Omental fat pad (tissue), 3 donors: ENCODE measurements at regions not wholly inside any gene's neighbourhood (a gene's known extent, or its start where the extent isn't known, plus 50 kb on each side); places are given as distances from the start of the nearest gene placed in this dataset.
"Not testable (repeated sequence)": the region's sequence is repeated elsewhere in the genome, so short reads cannot be mapped to it uniquely, and the experiment has no call there.

Source experiments
- ATAC-seq: fragments of 150-250 bp; one replicate; pipeline ENCODE4 v1.9.1; 2016; ENCODE audit warnings: mild to moderate bottlenecking, moderate library complexity; ENCODE audit not compliant: low FRiP score
- DNase-seq: peaks from one replicate; pipeline ENCODE4 v3.0.0-alpha.2; 2019; ENCODE audit warnings: low spot score
- TF ChIP-seq, protein P1 (sequence below), 3 donors: fragments of 450-650 bp; IDR thresholded peaks; one replicate each; pipeline ENCODE4 v1.5.1; 2016 to 2017; ENCODE audit warnings: antibody characterized with exemption in 3 of 3, mild to moderate bottlenecking in 3 of 3, moderate library complexity in 2 of 3

DNA sequence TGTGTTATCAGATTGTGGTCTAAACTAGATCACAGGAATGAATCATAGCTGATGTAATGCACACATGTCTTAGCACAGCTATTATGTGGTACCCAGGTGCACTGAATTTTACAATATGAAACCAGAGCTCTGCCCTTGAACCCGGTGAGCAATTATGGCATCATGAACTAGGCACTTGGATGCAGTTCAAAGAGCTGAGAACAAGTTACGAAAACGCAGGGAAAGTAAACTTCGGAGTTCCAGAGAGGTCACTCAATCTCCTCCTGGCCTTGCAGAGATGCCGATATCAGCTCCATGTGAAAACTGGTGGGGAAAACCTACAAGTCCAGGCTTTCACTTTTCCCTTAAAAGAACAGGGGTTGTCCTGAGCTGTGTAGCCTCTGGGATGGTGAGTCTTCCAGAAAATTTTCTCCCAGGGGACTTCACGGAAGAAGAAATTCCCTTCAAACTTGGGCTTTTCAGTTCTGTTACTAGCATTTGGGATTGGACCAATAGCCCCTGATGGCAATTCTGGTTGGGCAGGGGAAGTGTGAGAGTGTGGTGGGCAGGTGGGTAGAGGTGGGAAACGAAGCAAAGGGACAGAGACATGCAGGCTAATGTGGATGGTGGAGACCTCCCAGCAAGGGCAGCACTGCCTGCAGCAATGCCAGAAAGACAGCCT lies 71.1 kb upstream of the SH3BP4 start:
- TF ChIP-seq, protein P1, sequence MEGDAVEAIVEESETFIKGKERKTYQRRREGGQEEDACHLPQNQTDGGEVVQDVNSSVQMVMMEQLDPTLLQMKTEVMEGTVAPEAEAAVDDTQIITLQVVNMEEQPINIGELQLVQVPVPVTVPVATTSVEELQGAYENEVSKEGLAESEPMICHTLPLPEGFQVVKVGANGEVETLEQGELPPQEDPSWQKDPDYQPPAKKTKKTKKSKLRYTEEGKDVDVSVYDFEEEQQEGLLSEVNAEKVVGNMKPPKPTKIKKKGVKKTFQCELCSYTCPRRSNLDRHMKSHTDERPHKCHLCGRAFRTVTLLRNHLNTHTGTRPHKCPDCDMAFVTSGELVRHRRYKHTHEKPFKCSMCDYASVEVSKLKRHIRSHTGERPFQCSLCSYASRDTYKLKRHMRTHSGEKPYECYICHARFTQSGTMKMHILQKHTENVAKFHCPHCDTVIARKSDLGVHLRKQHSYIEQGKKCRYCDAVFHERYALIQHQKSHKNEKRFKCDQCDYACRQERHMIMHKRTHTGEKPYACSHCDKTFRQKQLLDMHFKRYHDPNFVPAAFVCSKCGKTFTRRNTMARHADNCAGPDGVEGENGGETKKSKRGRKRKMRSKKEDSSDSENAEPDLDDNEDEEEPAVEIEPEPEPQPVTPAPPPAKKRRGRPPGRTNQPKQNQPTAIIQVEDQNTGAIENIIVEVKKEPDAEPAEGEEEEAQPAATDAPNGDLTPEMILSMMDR (IDR thresholded peaks at IDR 0.05) = no peak
- ATAC-seq (peak; percentile 78), DNase-seq (no peak)

GRCh38 chr2:234879671-234880455 lies 72.0 kb upstream of the SH3BP4 start:
- TF ChIP-seq, protein P1 (IDR thresholded peaks at IDR 0.05) = no peak
- DNase-seq (no peak), ATAC-seq (no peak)

DNA sequence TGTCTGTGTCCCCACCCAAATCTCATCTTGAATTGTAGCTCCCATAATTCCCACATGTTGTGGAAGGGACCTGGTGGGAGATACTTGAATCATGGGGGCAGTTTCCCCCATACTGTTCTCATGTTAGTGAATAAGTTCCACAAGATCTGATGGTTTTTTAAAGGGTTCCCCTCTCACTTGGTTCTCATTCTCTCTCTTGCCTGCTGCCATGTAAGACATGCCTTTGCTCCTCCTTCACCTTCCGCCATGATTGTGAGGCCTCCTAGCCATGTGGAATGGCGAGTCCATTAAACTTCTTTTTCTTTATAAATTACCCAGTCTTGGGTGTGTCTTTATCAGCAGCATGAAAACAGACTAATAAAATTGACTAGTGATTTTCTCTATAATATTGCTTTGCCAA lies 75.2 kb upstream of the SH3BP4 start:
- not testable (repeated sequence) for ATAC-seq, DNase-seq

DNA sequence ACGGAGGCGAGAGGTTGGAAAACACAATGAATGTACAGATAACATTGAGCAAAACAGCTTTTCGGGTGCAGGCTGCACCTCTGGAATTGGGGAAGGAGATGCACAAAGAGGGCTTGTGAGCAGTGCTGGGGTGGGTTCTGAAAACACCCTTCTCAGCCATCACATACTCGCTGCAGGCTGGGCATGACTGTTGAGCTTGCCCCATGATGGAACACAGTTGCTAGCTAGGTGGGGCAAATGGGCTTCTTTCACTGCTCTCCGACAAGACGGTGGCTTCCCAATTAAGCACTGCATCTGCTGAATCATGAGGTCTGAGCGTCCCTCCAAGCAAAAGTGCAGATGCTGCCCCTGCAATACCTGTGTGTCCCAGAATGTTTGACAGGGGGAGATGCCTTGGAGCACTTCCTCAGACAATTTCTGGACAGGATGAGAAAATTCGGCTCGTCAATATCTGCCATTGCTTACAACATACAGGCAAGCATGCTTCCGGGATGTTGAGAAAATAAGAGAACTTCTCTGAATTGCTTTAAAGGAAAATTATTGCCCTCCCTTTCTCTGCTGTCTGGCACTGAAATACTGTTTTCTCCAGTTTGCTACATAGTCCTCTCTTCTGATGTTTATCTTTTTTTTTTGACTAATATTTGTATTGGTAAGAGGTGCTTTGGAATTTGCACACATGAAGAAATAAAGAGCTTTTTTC lies 77.3 kb upstream of the SH3BP4 start:
- ATAC-seq (no peak), DNase-seq (no peak)
- TF ChIP-seq, protein P1 (IDR thresholded peaks at IDR 0.05) = no peak

DNA sequence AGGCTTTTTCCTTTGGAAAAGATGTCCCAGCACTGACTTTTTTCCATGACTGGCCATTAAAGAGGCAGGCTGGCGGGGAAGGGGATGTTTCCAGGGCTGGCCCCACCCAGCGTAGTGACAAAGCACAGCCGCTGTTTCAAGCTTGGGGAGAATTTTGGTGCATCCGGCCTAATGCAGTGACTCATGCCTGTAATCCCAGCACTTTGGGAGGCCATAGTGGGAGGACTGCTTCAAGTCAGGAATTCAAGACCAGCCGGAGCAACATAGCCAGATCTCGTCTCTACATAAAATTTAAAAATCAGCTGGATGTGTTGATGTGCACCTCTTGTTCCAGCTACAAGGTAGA lies 78.0 kb upstream of the SH3BP4 start:
- ATAC-seq (no peak), DNase-seq (no peak)
- TF ChIP-seq, protein P1 (IDR thresholded peaks at IDR 0.05) = no peak

- TF ChIP-seq, protein P1 (IDR thresholded peaks at IDR 0.05) = no peak
- ATAC-seq (no peak), DNase-seq (no peak)
Measured at GRCh38 chr2:234873103-234873827, 78.6 kb upstream of the SH3BP4 start.

DNA sequence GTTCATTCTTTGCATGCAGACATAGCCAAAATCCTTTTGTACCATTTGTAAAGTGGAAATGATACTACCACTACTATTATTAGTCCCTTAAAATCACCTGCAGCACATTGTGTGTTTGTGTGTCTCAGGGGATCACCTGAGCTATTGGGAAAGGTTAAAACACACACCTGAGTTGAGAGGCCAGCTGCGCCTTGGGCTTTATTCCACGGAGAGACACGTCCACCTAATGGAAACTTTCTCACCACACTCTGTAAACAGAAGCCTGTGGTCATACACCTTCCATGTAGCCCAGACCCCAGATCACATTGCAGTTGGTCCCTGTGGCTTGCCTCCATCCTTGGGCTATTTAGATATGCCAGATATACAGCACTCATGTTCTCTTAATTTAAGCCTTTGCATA lies 81.8 kb upstream of the SH3BP4 start:
- ATAC-seq = no peak
- no peak for DNase-seq

More for the DNA sequence above, 81.8 kb upstream of the SH3BP4 start:
- TF ChIP-seq, protein P1 (IDR thresholded peaks at IDR 0.05) = no peak
